Activated naive CD8-positive, alpha-beta T cell treated with anti-CD3 and anti-CD28 coated beads, Interleukin-2, amount 50 U/mL, for 24 hours (primary cell): ENCODE measurements at regions not wholly inside any gene's neighbourhood (a gene's known extent, or its start where the extent isn't known, plus 50 kb on each side); places are given as distances from the start of the nearest gene placed in this dataset.

Source experiments
- ATAC-seq: fragments of 150-1000 bp; cut with Tn5 transposase; one replicate; pipeline ENCODE4 v1.10.0; 2021
- DNase-seq: peaks from one replicate; pipeline ENCODE4 v3.0.0; 2021
- H3K27ac Mint-ChIP-seq: one replicate; pipeline ENCODE4 v1.8.0; 2021; ENCODE audit warnings: mild to moderate bottlenecking, mixed read lengths
- H3K27me3 Mint-ChIP-seq: one replicate; pipeline ENCODE4 v1.8.0; 2021; ENCODE audit warnings: mixed read lengths
- H3K36me3 Mint-ChIP-seq: one replicate; pipeline ENCODE4 v1.8.0; 2021; ENCODE audit warnings: low read depth, mixed read lengths
- H3K4me1 Mint-ChIP-seq: one replicate; pipeline ENCODE4 v1.8.0; 2021; ENCODE audit warnings: mixed read lengths
- H3K4me3 Mint-ChIP-seq: one replicate; pipeline ENCODE4 v1.8.0; 2021; ENCODE audit warnings: mild to moderate bottlenecking, moderate library complexity, mixed read lengths
- H3K9me3 Mint-ChIP-seq: one replicate; pipeline ENCODE4 v1.8.0; 2021; ENCODE audit warnings: mixed read lengths

GRCh38 chr14:85402569-85403162 lies 127.3 kb upstream of the FLRT2 start:
- ATAC-seq = no peak
- no peaks in the 10 kb centered on the region for H3K36me3 Mint-ChIP-seq
- no peak overlapping the region for H3K4me3 Mint-ChIP-seq

GRCh38 chr14:85409481-85410210 lies 120.3 kb upstream of the FLRT2 start:
- Mint-ChIP-seq H3K9me3 (peaks cover 6% of the 10 kb centered on the region), H3K27ac (no peak overlapping the region), H3K4me3 (no peak overlapping the region), H3K36me3 (no peaks in the 10 kb centered on the region), H3K4me1 (no peaks in the 10 kb centered on the region), H3K27me3 (no peaks in the 10 kb centered on the region)
- ATAC-seq (no peak), DNase-seq (no peak)

More at GRCh38 chr14:85402569-85403162, 127.3 kb upstream of the FLRT2 start:
- Mint-ChIP-seq H3K27ac (no peak overlapping the region), H3K9me3 (peaks cover 10% of the 10 kb centered on the region), H3K27me3 (no peaks in the 10 kb centered on the region), H3K4me1 (no peaks in the 10 kb centered on the region)
- no peak for DNase-seq

DNA sequence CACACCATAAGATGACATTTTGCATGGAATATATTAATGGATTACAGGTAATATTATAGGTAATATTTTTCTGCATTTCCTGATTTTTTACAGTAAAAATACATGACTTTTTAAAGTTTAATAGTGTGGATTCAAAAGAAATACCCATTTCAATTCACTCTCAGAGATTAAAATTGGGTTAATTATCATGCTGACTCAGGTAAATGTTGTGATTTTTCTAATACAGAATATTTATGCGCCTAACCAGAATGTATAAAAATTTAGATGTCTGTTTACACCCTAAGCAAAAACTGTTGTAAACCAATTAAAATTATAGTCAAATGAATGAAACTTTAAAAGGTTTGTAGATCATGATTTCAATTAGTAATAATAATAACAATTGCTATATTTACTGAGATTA lies 117.2 kb upstream of the FLRT2 start:
- Mint-ChIP-seq H3K4me1 (no peaks in the 10 kb centered on the region), H3K27me3 (no peaks in the 10 kb centered on the region), H3K27ac (no peak overlapping the region), H3K9me3 (peaks cover 13% of the 10 kb centered on the region), H3K4me3 (no peak overlapping the region), H3K36me3 (no peaks in the 10 kb centered on the region)
- ATAC-seq (no peak), DNase-seq (no peak)

GRCh38 chr14:85413836-85414526 lies 116.0 kb upstream of the FLRT2 start:
- no peaks in the 10 kb centered on the region for H3K36me3 Mint-ChIP-seq
- no peak overlapping the region for H3K27ac Mint-ChIP-seq
- H3K4me1 Mint-ChIP-seq = no peaks in the 10 kb centered on the region
- peaks cover 13% of the 10 kb centered on the region for H3K9me3 Mint-ChIP-seq
- no peak overlapping the region for H3K4me3 Mint-ChIP-seq
- no peaks in the 10 kb centered on the region for H3K27me3 Mint-ChIP-seq
- no peak for DNase-seq
- ATAC-seq = no peak

- Mint-ChIP-seq H3K4me3 (no peak overlapping the region), H3K4me1 (no peaks in the 10 kb centered on the region), H3K27me3 (no peaks in the 10 kb centered on the region), H3K9me3 (peaks cover 11% of the 10 kb centered on the region), H3K36me3 (no peaks in the 10 kb centered on the region), H3K27ac (no peak overlapping the region)
- ATAC-seq = no peak
- no peak for DNase-seq
Observed at GRCh38 chr14:85415015-85415712, 114.8 kb upstream of the FLRT2 start.

- DNase-seq (no peak), ATAC-seq (no peak)
- Mint-ChIP-seq H3K27ac (no peak overlapping the region), H3K4me1 (no peaks in the 10 kb centered on the region), H3K27me3 (no peaks in the 10 kb centered on the region), H3K36me3 (no peaks in the 10 kb centered on the region), H3K4me3 (no peak overlapping the region), H3K9me3 (peaks cover 9% of the 10 kb centered on the region)
Observed at GRCh38 chr14:85416771-85417170, 113.2 kb upstream of the FLRT2 start.

DNA sequence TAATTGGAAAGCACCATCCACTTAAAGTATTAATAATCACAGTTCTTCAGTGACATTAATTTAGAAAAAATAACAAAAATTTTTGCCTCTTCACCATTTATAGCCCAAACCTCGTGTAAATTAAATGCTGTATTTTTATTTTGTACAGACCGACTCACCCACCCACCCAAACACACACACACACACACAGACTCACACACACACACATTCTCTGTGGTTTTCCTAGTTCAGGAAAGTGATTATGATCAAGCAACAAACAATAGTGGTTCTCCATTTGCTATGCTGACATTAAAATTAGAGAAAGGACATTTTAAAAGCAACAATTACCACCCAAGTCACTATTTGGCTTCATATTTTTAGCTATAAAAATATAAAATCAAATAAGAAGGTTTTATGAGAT lies 112.5 kb upstream of the FLRT2 start:
- Mint-ChIP-seq H3K9me3 (peaks cover 9% of the 10 kb centered on the region), H3K4me1 (no peaks in the 10 kb centered on the region), H3K36me3 (no peaks in the 10 kb centered on the region), H3K27me3 (no peaks in the 10 kb centered on the region), H3K27ac (no peak overlapping the region), H3K4me3 (no peak overlapping the region)
- ATAC-seq = no peak
- no peak for DNase-seq

DNA sequence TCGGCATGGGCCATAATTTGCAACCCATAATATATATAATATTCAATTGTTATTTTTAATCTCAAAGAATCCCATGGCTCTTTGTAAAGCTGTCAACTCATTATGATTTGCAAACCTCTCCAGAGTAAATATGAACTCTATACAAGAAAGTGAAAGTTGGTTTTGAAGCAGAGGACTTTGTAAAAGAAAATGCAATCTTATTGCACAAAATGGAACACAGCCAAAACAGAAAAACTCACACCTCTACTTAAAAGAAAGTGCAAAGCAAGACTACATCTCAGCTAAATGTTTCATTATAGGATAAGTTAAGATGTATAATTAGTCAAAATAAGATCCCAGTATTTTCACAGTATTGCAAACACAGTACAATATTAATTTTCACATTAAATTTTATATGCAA lies 111.2 kb upstream of the FLRT2 start:
- no peak overlapping the region for H3K27ac Mint-ChIP-seq
- no peak overlapping the region for H3K4me3 Mint-ChIP-seq
- no peak for ATAC-seq
- H3K4me1 Mint-ChIP-seq = no peaks in the 10 kb centered on the region
- no peaks in the 10 kb centered on the region for H3K27me3 Mint-ChIP-seq
- H3K36me3 Mint-ChIP-seq = no peaks in the 10 kb centered on the region
- DNase-seq = no peak
- peaks cover 13% of the 10 kb centered on the region for H3K9me3 Mint-ChIP-seq

DNA sequence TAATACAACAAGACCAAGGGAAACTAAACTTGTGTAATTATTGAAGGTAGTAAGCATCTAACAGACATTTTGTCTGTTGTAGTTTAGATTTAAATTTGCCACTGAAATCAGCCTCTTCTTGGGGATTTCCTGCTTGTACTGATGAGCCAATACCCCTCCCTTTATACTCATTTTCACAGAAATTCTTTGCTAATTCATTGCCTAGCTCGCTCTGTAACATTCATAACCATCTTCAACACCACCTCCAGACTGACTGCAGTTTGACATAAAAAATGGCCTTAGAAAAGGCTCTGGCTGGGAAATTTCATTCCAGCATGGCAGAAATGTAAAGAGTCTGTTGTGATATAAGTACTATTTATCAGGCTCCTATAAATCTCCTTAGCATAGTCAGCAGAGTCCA lies 109.7 kb upstream of the FLRT2 start:
- no peaks in the 10 kb centered on the region for H3K27me3 Mint-ChIP-seq
- H3K9me3 Mint-ChIP-seq = peaks cover 5% of the 10 kb centered on the region
- DNase-seq (no peak), ATAC-seq (no peak)
- no peak overlapping the region for H3K4me3 Mint-ChIP-seq
- no peaks in the 10 kb centered on the region for H3K4me1 Mint-ChIP-seq
- H3K27ac Mint-ChIP-seq = no peak overlapping the region
- no peaks in the 10 kb centered on the region for H3K36me3 Mint-ChIP-seq

GRCh38 chr14:85420707-85421106 lies 109.2 kb upstream of the FLRT2 start:
- no peaks in the 10 kb centered on the region for H3K36me3 Mint-ChIP-seq
- H3K4me1 Mint-ChIP-seq = no peaks in the 10 kb centered on the region
- ATAC-seq (no peak), DNase-seq (no peak)
- H3K27me3 Mint-ChIP-seq = no peaks in the 10 kb centered on the region
- no peak overlapping the region for H3K27ac Mint-ChIP-seq
- H3K9me3 Mint-ChIP-seq = peaks cover 4% of the 10 kb centered on the region
- no peak overlapping the region for H3K4me3 Mint-ChIP-seq

- DNase-seq = no peak
- Mint-ChIP-seq H3K36me3 (no peaks in the 10 kb centered on the region), H3K27ac (no peak overlapping the region), H3K27me3 (no peaks in the 10 kb centered on the region), H3K4me1 (no peaks in the 10 kb centered on the region), H3K4me3 (no peak overlapping the region), H3K9me3 (peaks cover 4% of the 10 kb centered on the region)
- ATAC-seq = no peak
Observed at GRCh38 chr14:85421186-85421877, 108.6 kb upstream of the FLRT2 start.

DNA sequence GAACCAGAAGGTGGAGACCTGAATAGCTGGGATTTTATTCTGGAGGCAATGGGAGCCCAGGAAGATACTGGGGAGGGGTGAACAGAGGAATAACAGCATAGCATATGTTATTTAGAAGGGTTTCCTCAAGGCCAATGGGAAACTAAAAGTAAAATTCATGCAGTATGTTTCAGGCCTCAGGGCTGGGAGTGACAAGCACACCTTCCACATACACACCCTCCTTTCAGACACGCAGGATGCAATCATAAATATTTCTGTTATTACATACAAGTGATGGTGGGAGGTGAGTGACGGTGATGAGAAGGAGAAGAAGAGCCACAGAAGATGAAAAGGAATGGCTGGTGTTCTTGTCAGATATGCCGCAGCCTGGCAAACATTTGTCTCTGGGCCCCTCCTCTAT lies 106.1 kb upstream of the FLRT2 start:
- Mint-ChIP-seq H3K36me3 (no peaks in the 10 kb centered on the region), H3K4me3 (no peak overlapping the region), H3K4me1 (no peaks in the 10 kb centered on the region), H3K27ac (no peak overlapping the region), H3K27me3 (no peaks in the 10 kb centered on the region), H3K9me3 (peaks cover 4% of the 10 kb centered on the region)
- ATAC-seq (no peak), DNase-seq (no peak)

- H3K27me3 Mint-ChIP-seq = no peaks in the 10 kb centered on the region
- DNase-seq (no peak), ATAC-seq (no peak)
- H3K4me1 Mint-ChIP-seq = no peaks in the 10 kb centered on the region
- H3K9me3 Mint-ChIP-seq = peaks cover 4% of the 10 kb centered on the region
- no peak overlapping the region for H3K4me3 Mint-ChIP-seq
- no peak overlapping the region for H3K27ac Mint-ChIP-seq
- no peaks in the 10 kb centered on the region for H3K36me3 Mint-ChIP-seq
Observed at GRCh38 chr14:85425507-85425906, 104.4 kb upstream of the FLRT2 start.
